H1 (cell line): ENCODE measurements at regions not wholly inside any gene's neighbourhood (a gene's known extent, or its start where the extent isn't known, plus 50 kb on each side); places are given as distances from the start of the nearest gene placed in this dataset.

ENCODE experiments used
- CTCF ChIA-PET: fragments of 300-600 bp; sonication (Branson Sonifier 250); formaldehyde crosslinking; loops from one replicate; lab custom pipeline; 2021; ENCODE audit not compliant: partially characterized antibody; lab: Charles Lee
- POLR2A ChIA-PET: fragments of 300-600 bp; sonication (Branson Sonifier 250); formaldehyde crosslinking; loops from one replicate; lab custom pipeline; 2021; ENCODE audit warnings: inconsistent platforms; ENCODE audit not compliant: partially characterized antibody; lab: Charles Lee
- DNase-seq, 2 experiments: peaks; one replicate each; pipeline versions ENCODE4 v3.0.0 to v3.0.0-alpha.2; 2010 to 2022; ENCODE audit warnings: low spot score in 2 of 2, low read depth in 1 of 2, mixed read lengths in 1 of 2
- FAIRE-seq: peaks from 2 replicates; lab custom pipeline; 2011; peaks lifted over from hg19 to GRCh38; lab: Jason Lieb, UNC
- H2AFZ ChIP-seq: 2 replicates; pipeline ENCODE4 v1.8.1; 2012; ENCODE audit warnings: low read length, inconsistent platforms
- H2AK5ac ChIP-seq: 2 replicates; pipeline ENCODE4 v1.6.1; 2013; ENCODE audit warnings: low read depth, low read length
- H2BK120ac ChIP-seq: replicated peaks from 2 replicates; pipeline ENCODE3; 2013; ENCODE audit warnings: low read depth, low read length, inconsistent platforms
- H2BK12ac ChIP-seq: 2 replicates; pipeline ENCODE4 v1.6.1; 2013; ENCODE audit warnings: low read depth, low read length
- H2BK15ac ChIP-seq: 2 replicates; pipeline ENCODE4 v1.6.1; 2013; ENCODE audit warnings: low read length
- H2BK20ac ChIP-seq: 2 replicates; pipeline ENCODE4 v1.6.1; 2013; ENCODE audit warnings: low read length
- H2BK5ac ChIP-seq: 2 replicates; pipeline ENCODE4 v1.6.1; 2013; ENCODE audit warnings: low read depth, low read length
- H3K14ac ChIP-seq: 2 replicates; pipeline ENCODE4 v1.6.1; 2013; ENCODE audit warnings: inconsistent platforms; ENCODE audit not compliant: insufficient read length
- H3K18ac ChIP-seq: 2 replicates; pipeline ENCODE4 v1.6.1; 2013; ENCODE audit warnings: low read length; ENCODE audit errors: extremely low read depth
- H3K23ac ChIP-seq: 2 replicates; pipeline ENCODE4 v1.6.1; 2013; ENCODE audit warnings: inconsistent platforms; ENCODE audit not compliant: insufficient read length
- H3K23me2 ChIP-seq: 2 replicates; pipeline ENCODE4 v1.6.1; 2013; ENCODE audit warnings: low read depth, low read length
- H3K27ac ChIP-seq: 2 replicates; pipeline ENCODE4 v1.6.1; 2011; ENCODE audit warnings: low read depth, low read length, inconsistent platforms
- H3K27me3 ChIP-seq, 4 experiments: replicated peaks in 1 of 4; 1 replicate in 1 of 4; 2 replicates in 3 of 4; pipeline versions ENCODE4 v1.6.1 to v1.8.1; 2011 to 2013; ENCODE audit warnings: low read length in 3 of 4, mild to moderate bottlenecking in 3 of 4, inconsistent platforms in 2 of 4, mixed read lengths in 2 of 4, moderate library complexity in 1 of 4; ENCODE audit not compliant: control insufficient read depth in 3 of 4, insufficient read depth in 3 of 4; ENCODE audit errors: extremely low read depth in 1 of 4
- H3K36me3 ChIP-seq, 4 experiments: 2 replicates each; pipeline versions ENCODE4 v1.6.1 to v1.8.1; 2011 to 2013; ENCODE audit warnings: mild to moderate bottlenecking in 4 of 4, low read length in 3 of 4, moderate library complexity in 2 of 4, control low read depth in 1 of 4, inconsistent platforms in 1 of 4; ENCODE audit not compliant: insufficient read depth in 4 of 4, control insufficient read depth in 2 of 4
- H3K4ac ChIP-seq: replicated peaks from 2 replicates; pipeline ENCODE3; 2013; ENCODE audit warnings: low read length, low read depth, mixed read lengths, inconsistent platforms; ENCODE audit not compliant: insufficient read length
- H3K4me1 ChIP-seq, 4 experiments: replicated peaks in 1 of 4; 1 replicate in 1 of 4; 2 replicates in 3 of 4; pipeline versions ENCODE4 v1.6.1 to v1.8.1; 2011 to 2013; ENCODE audit warnings: low read length in 3 of 4, inconsistent platforms in 2 of 4, mixed read lengths in 1 of 4; ENCODE audit not compliant: insufficient read depth in 4 of 4, control insufficient read depth in 3 of 4
- H3K4me2 ChIP-seq, 2 experiments: 2 replicates each; pipeline versions ENCODE4 v1.6.1 to v1.8.1; 2011 to 2013; ENCODE audit warnings: low read depth in 2 of 2, low read length in 2 of 2, control low read depth in 1 of 2, inconsistent platforms in 1 of 2, mild to moderate bottlenecking in 1 of 2; ENCODE audit not compliant: insufficient read depth in 1 of 2
- H3K4me3 ChIP-seq, 4 experiments: fragments of 200-600, 300-600 bp in 1 of 4; sonication (generic), shearing (Covaris generic), sonication (Bioruptor Twin) in 1 of 4; 2 replicates each; pipeline versions ENCODE4 v1.5.1 to v1.8.1; 2011 to 2016; ENCODE audit warnings: low read length in 4 of 4, low read depth in 3 of 4, control low read depth in 2 of 4, inconsistent platforms in 2 of 4, mild to moderate bottlenecking in 2 of 4, mixed read lengths in 1 of 4, moderate library complexity in 1 of 4; ENCODE audit not compliant: insufficient read depth in 2 of 4; ENCODE audit errors: extremely low read depth in 1 of 4
- H3K56ac ChIP-seq: replicated peaks from 2 replicates; pipeline ENCODE3; 2013; ENCODE audit warnings: low read depth, mild to moderate bottlenecking, mixed read lengths, low read length, inconsistent platforms; ENCODE audit not compliant: insufficient read length
- H3K79me1 ChIP-seq: 2 replicates; pipeline ENCODE4 v1.6.1; 2013; ENCODE audit warnings: low read depth, low read length, control low read depth
- H3K79me2 ChIP-seq, 2 experiments: 2 replicates each; pipeline versions ENCODE4 v1.6.1 to v1.8.1; 2012 to 2013; ENCODE audit warnings: low read length in 2 of 2, mild to moderate bottlenecking in 2 of 2, inconsistent platforms in 1 of 2; ENCODE audit not compliant: insufficient read depth in 2 of 2, control insufficient read depth in 1 of 2
- H3K9ac ChIP-seq, 4 experiments: replicated peaks in 1 of 4; 1 replicate in 1 of 4; 2 replicates in 3 of 4; pipeline versions ENCODE4 v1.6.1 to v1.8.1; 2011 to 2013; ENCODE audit warnings: low read depth in 3 of 4, low read length in 3 of 4, control low read depth in 2 of 4, mild to moderate bottlenecking in 2 of 4, moderate library complexity in 2 of 4, inconsistent platforms in 1 of 4; ENCODE audit errors: extremely low read depth in 1 of 4
- H3K9me3 ChIP-seq, 2 experiments: 2 replicates each; pipeline versions ENCODE4 v1.6.1 to v1.8.1; 2012 to 2013; ENCODE audit warnings: mild to moderate bottlenecking in 2 of 2, moderate library complexity in 2 of 2, control low read depth in 1 of 2, inconsistent platforms in 1 of 2, low read depth in 1 of 2, low read length in 1 of 2, mixed read lengths in 1 of 2; ENCODE audit not compliant: insufficient read depth in 2 of 2
- H4K20me1 ChIP-seq, 2 experiments: replicated peaks in 1 of 2; 2 replicates each; pipeline versions ENCODE3 to v1.8.1; 2011 to 2013; ENCODE audit warnings: inconsistent platforms in 2 of 2, low read length in 2 of 2, mild to moderate bottlenecking in 1 of 2; ENCODE audit not compliant: insufficient read depth in 2 of 2, control insufficient read depth in 1 of 2
- H4K5ac ChIP-seq: 2 replicates; pipeline ENCODE4 v1.6.1; 2013; ENCODE audit warnings: low read length, low read depth, mixed read lengths, inconsistent platforms; ENCODE audit not compliant: insufficient read length
- H4K8ac ChIP-seq: 2 replicates; pipeline ENCODE4 v1.8.0; 2013; ENCODE audit warnings: mild to moderate bottlenecking, moderate library complexity, low read length, inconsistent platforms; ENCODE audit not compliant: insufficient read depth; ENCODE audit errors: extremely low read depth
- H4K91ac ChIP-seq: replicated peaks from 2 replicates; pipeline ENCODE3; 2013; ENCODE audit warnings: low read length, mixed read lengths, inconsistent platforms; ENCODE audit not compliant: insufficient read length
- FOSL1 ChIP-seq: IDR thresholded peaks from 2 replicates; pipeline ENCODE4 v1.6.1; 2011; ENCODE audit warnings: mild to moderate bottlenecking, low read depth, low read length, moderate library complexity; ENCODE audit not compliant: insufficient read depth
- MAX ChIP-seq: IDR thresholded peaks from 2 replicates; pipeline ENCODE4 v1.6.1; 2012; ENCODE audit warnings: inconsistent platforms
- YY1 ChIP-seq: IDR thresholded peaks from 2 replicates; pipeline ENCODE4 v1.6.1; 2011; ENCODE audit warnings: low read depth, mild to moderate bottlenecking, low read length
- WGBS, 2 experiments: shearing (Covaris generic) in 1 of 2; methylation state at CpG; one replicate each; pipeline versions ENCODE4 v1.1.6 to v1.1.7; 2013 to 2015; ENCODE audit warnings: low lambda C conversion rate in 2 of 2, mixed read lengths in 2 of 2, inconsistent platforms in 1 of 2, low coverage in 1 of 2, missing lambda C conversion rate in 1 of 2; ENCODE audit not compliant: insufficient replicate concordance in 2 of 2, insufficient coverage in 1 of 2, insufficient read length in 1 of 2; ENCODE audit errors: extremely low coverage in 1 of 2, missing lambda C conversion rate in 1 of 2; 5-methylcytosine and 5-hydroxymethylcytosine counted together

GRCh38 chr1:187054862-187055757, 226.4 kb downstream of the PLA2G4A start:
- POLR2A ChIA-PET = interaction anchor here (0.6 kb wide), 1 partner anchor 447 kb away, joined by 4 read pairs; no protein-coding TSS in a partner anchor
- no peak for FAIRE-seq
- WGBS, 2 experiments = 88% methylated on average over 3 of the region's 3 CpGs; no CpG with 5 or more reads in 1 of the 2 experiments

More at GRCh38 chr1:187054862-187055757, 226.4 kb downstream of the PLA2G4A start:
- Histone ChIP-seq H3K36me3 (no peaks in the 10 kb centered on the region), H3K79me2 (no peaks in the 10 kb centered on the region), H4K91ac (no peak overlapping the region), H2AFZ (no peak overlapping the region), H3K79me1 (no peaks in the 10 kb centered on the region), H3K23me2 (no peaks in the 10 kb centered on the region), H2BK15ac (no peak overlapping the region), H3K23ac (no peak overlapping the region), H4K5ac (no peak overlapping the region), H3K56ac (no peak overlapping the region), H2AK5ac (no peak overlapping the region), H3K4me1 (peaks cover 0 to 3% (median 0%) of the 10 kb centered on the region in 4 experiments; a peak in 1 of 7 replicates), H3K27ac (no peak overlapping the region), H3K4ac (no peak overlapping the region), H3K14ac (no peak overlapping the region), H2BK20ac (no peak overlapping the region), H2BK5ac (no peak overlapping the region), H3K9me3 (no peaks in the 10 kb centered on the region), H2BK120ac (no peak overlapping the region), H4K8ac (no peak overlapping the region), H2BK12ac (no peak overlapping the region), H3K27me3 (no peaks in the 10 kb centered on the region), H3K9ac (no peak overlapping the region), H4K20me1 (no peaks in the 10 kb centered on the region), H3K4me2 (no peak overlapping the region), H3K18ac (no peak overlapping the region), H3K4me3 (no peak overlapping the region)
- TF ChIP-seq YY1 = no peak
- no peak for TF ChIP-seq MAX
- TF ChIP-seq FOSL1 = no peak
- DNase-seq = no peak
- CTCF ChIA-PET = interaction anchor here (0.6 to 1.8 kb wide), 9 partner anchors 10 to 1539 kb away, joined by 3 to 4 read pairs (median 3); no protein-coding TSS in a partner anchor
